HG03354 (cell line): ENCODE measurements at regions not wholly inside any gene's neighbourhood (a gene's known extent, or its start where the extent isn't known, plus 50 kb on each side); places are given as distances from the start of the nearest gene placed in this dataset.
"Not testable (repeated sequence)": the region's sequence is repeated elsewhere in the genome, so short reads cannot be mapped to it uniquely, and the experiment has no call there.

Experiments used
- ATAC-seq: cut with Tn5 transposase; IDR thresholded peaks from one replicate; pipeline ENCODE4 v1.9.1; 2021; ENCODE audit warnings: mild to moderate bottlenecking; ENCODE audit not compliant: unreplicated experiment, poor library complexity, severe bottlenecking

- no peak for ATAC-seq
Measured at GRCh38 chr1:60697204-60697994, 385.0 kb upstream of the NFIA start.

GRCh38 chr1:60696512-60696911 is 385.8 kb upstream of the NFIA start:
- ATAC-seq = no peak

- ATAC-seq = no peak
Measured at GRCh38 chr1:60695716-60696171, 386.6 kb upstream of the NFIA start.

- no peak for ATAC-seq
Measured at GRCh38 chr1:60694980-60695379, 387.4 kb upstream of the NFIA start.

- no peak for ATAC-seq
Measured at GRCh38 chr1:60692031-60692430, 390.3 kb upstream of the NFIA start.

GRCh38 chr1:60688221-60688620 is 394.1 kb upstream of the NFIA start:
- not testable (repeated sequence) for ATAC-seq

GRCh38 chr1:60681095-60681860 is 401.1 kb upstream of the NFIA start:
- no peak for ATAC-seq

- ATAC-seq = no peak
Measured at GRCh38 chr1:60679524-60680375, 402.6 kb upstream of the NFIA start.

- no peak for ATAC-seq
Measured at GRCh38 chr1:60678802-60679201, 403.6 kb upstream of the NFIA start.

GRCh38 chr1:60678391-60678790 is 404.0 kb upstream of the NFIA start:
- no peak for ATAC-seq

- ATAC-seq = no peak
Measured at GRCh38 chr1:60672449-60672848, 409.9 kb upstream of the NFIA start.

- ATAC-seq = no peak
Measured at GRCh38 chr1:60670302-60670701, 412.1 kb upstream of the NFIA start.

GRCh38 chr1:60668585-60668984 is 413.8 kb upstream of the NFIA start:
- no peak for ATAC-seq

GRCh38 chr1:60665311-60665710 is 417.1 kb upstream of the NFIA start:
- ATAC-seq = no peak

GRCh38 chr1:60664086-60664625 is 418.2 kb upstream of the NFIA start:
- no peak for ATAC-seq

- no peak for ATAC-seq
Measured at GRCh38 chr1:60662486-60663044, 419.8 kb upstream of the NFIA start.

GRCh38 chr1:60657926-60658325 is 424.4 kb upstream of the NFIA start:
- ATAC-seq = no peak

- no peak for ATAC-seq
Measured at GRCh38 chr1:60655679-60656355, 426.5 kb upstream of the NFIA start.

- ATAC-seq = not testable (repeated sequence)
Measured at GRCh38 chr1:60640033-60640551, 442.3 kb upstream of the NFIA start.
